Nephron progenitor cell (in vitro differentiated cells): ENCODE measurements at regions not wholly inside any gene's neighbourhood (a gene's known extent, or its start where the extent isn't known, plus 50 kb on each side); places are given as distances from the start of the nearest gene placed in this dataset.

Source experiments
- DNase-seq: peaks from one replicate; pipeline ENCODE4 v3.0.0; 2021
- H3K27ac Mint-ChIP-seq: 2 replicates; pipeline ENCODE4 v1.8.0; 2021; ENCODE audit warnings: mild to moderate bottlenecking, moderate library complexity, mixed read lengths
- H3K27me3 Mint-ChIP-seq: 2 replicates; pipeline ENCODE4 v1.8.0; 2021; ENCODE audit warnings: mild to moderate bottlenecking, low read depth, mixed read lengths; ENCODE audit not compliant: poor library complexity
- H3K36me3 Mint-ChIP-seq: 2 replicates; pipeline ENCODE4 v1.8.0; 2021; ENCODE audit warnings: low read depth, mixed read lengths
- H3K4me1 Mint-ChIP-seq: 2 replicates; pipeline ENCODE4 v1.8.0; 2021; ENCODE audit warnings: mixed read lengths
- H3K4me3 Mint-ChIP-seq: 2 replicates; pipeline ENCODE4 v1.8.0; 2021; ENCODE audit warnings: mild to moderate bottlenecking, moderate library complexity, mixed read lengths
- H3K9me3 Mint-ChIP-seq: 2 replicates; pipeline ENCODE4 v1.8.0; 2021; ENCODE audit warnings: mild to moderate bottlenecking, moderate library complexity, mixed read lengths
- TF ChIP-seq, protein P1 (sequence below): fragments of 200-600 bp; sonication (generic); IDR thresholded peaks from 2 replicates; pipeline ENCODE4 v1.5.0; 2021; ENCODE audit warnings: antibody characterized with exemption

GRCh38 chrX:132271311-132271778 lies 52.1 kb upstream of the RAP2C start:
- H3K9me3 Mint-ChIP-seq = peaks cover 14% of the 10 kb centered on the region
- peaks cover 2% of the 10 kb centered on the region for H3K27me3 Mint-ChIP-seq
- peaks cover 4% of the 10 kb centered on the region for H3K36me3 Mint-ChIP-seq
- DNase-seq = no peak
- H3K4me3 Mint-ChIP-seq = no peak overlapping the region
- no peaks in the 10 kb centered on the region for H3K4me1 Mint-ChIP-seq
- H3K27ac Mint-ChIP-seq = peak overlapping the region; percentile 41
- TF ChIP-seq, protein P1, sequence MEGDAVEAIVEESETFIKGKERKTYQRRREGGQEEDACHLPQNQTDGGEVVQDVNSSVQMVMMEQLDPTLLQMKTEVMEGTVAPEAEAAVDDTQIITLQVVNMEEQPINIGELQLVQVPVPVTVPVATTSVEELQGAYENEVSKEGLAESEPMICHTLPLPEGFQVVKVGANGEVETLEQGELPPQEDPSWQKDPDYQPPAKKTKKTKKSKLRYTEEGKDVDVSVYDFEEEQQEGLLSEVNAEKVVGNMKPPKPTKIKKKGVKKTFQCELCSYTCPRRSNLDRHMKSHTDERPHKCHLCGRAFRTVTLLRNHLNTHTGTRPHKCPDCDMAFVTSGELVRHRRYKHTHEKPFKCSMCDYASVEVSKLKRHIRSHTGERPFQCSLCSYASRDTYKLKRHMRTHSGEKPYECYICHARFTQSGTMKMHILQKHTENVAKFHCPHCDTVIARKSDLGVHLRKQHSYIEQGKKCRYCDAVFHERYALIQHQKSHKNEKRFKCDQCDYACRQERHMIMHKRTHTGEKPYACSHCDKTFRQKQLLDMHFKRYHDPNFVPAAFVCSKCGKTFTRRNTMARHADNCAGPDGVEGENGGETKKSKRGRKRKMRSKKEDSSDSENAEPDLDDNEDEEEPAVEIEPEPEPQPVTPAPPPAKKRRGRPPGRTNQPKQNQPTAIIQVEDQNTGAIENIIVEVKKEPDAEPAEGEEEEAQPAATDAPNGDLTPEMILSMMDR = no peak

DNA sequence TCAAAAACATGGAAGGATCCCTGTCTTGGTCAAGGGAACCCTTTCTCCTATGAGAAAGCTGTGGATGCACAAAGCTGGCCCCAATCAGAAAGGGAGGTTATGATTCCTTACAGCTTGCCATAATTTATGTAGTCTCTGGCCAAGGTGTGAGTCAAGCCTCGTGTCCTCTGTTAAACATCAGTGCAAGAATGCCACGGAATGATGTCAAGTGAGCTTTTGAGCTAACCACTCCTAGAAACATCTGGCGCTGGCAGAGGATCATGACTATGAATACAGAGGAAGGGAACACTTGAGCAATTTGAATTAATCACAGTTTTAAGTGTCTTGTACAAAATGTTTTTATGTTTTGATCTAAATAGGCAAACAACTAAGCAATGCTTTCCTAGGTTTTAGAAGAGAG lies 51.5 kb upstream of the RAP2C start:
- no peak for DNase-seq
- no peak overlapping the region for H3K4me3 Mint-ChIP-seq
- peaks cover 8% of the 10 kb centered on the region for H3K9me3 Mint-ChIP-seq
- no peak overlapping the region for H3K27ac Mint-ChIP-seq
- TF ChIP-seq, protein P1 = no peak
- H3K27me3 Mint-ChIP-seq = no peaks in the 10 kb centered on the region
- no peaks in the 10 kb centered on the region for H3K36me3 Mint-ChIP-seq
- H3K4me1 Mint-ChIP-seq = no peaks in the 10 kb centered on the region

GRCh38 chrX:132270021-132270420 lies 50.8 kb upstream of the RAP2C start:
- Mint-ChIP-seq H3K27me3 (no peaks in the 10 kb centered on the region), H3K4me1 (no peaks in the 10 kb centered on the region), H3K36me3 (no peaks in the 10 kb centered on the region), H3K4me3 (no peak overlapping the region), H3K9me3 (peaks cover 2% of the 10 kb centered on the region), H3K27ac (no peak overlapping the region)
- no peak for DNase-seq
- TF ChIP-seq, protein P1 = no peak
